GM13976 (cell line): ENCODE measurements at regions not wholly inside any gene's neighbourhood (a gene's known extent, or its start where the extent isn't known, plus 50 kb on each side); places are given as distances from the start of the nearest gene placed in this dataset.
"Not testable (repeated sequence)": the region's sequence is repeated elsewhere in the genome, so short reads cannot be mapped to it uniquely, and the experiment has no call there.

ENCODE experiments used
- DNase-seq: peaks from one replicate; pipeline ENCODE4 v3.0.0; 2012; ENCODE audit warnings: low spot score
- in situ Hi-C: fragments of 300-500 bp; cut with MboI; formaldehyde crosslinking; loops from one replicate; pipeline ENCODE4 v1.12.0; 2022; ENCODE audit warnings: low sequenced_read_pairs, mixed read lengths, inconsistent platforms; ENCODE audit not compliant: unreplicated experiment
- TF ChIP-seq, protein P1 (sequence below): IDR thresholded peaks from 2 replicates; pipeline ENCODE4 v1.5.1; 2012; ENCODE audit warnings: borderline replicate concordance, mild to moderate bottlenecking; ENCODE audit not compliant: insufficient read depth; ENCODE audit errors: extremely low read depth, missing control alignments, control extremely low read depth

DNA sequence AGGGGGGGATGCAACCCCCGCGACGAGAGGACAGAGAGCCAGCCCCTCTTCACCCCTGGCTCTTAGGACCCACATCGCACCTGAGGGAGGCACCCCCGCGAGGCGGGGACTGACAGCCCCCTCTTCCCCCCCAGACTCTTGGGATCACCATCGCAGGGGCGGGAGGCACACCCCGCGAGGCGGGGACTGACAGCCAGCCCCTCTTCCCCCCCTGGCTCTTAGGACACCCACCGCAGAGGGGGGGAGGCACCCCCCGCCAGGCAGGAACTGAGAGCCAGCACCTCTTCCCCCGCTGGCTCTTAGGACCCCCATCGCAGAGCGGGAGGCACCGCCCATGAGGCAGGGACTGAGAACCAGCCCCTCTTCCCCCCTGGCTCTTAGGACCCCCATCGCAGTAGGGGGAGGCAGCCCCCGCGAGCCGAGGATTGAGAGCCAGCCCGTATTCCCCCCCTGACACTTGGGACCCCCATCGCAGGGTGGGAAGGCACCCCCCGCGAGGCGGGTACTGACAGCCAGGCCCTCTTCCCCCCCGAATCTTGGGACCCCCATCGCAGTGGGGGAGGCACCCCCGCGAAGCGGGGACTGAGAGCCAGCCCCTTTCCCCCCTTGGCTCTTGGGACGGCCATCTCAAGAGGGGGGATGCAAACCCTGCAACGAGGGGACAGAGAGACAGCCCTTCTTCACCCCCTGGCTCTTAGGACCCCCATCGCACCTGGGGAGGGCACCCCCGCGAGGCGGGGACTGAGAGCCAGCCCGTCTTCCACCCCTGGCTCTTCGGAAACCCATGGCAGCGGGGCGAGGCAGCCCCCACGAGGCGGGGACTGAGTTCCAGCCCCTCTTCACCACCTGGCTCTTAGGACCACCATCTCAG, 2425.1 kb upstream of the PCDH20 start:
- no peak for DNase-seq
- in situ Hi-C loops: no loop called here
- TF ChIP-seq, protein P1, sequence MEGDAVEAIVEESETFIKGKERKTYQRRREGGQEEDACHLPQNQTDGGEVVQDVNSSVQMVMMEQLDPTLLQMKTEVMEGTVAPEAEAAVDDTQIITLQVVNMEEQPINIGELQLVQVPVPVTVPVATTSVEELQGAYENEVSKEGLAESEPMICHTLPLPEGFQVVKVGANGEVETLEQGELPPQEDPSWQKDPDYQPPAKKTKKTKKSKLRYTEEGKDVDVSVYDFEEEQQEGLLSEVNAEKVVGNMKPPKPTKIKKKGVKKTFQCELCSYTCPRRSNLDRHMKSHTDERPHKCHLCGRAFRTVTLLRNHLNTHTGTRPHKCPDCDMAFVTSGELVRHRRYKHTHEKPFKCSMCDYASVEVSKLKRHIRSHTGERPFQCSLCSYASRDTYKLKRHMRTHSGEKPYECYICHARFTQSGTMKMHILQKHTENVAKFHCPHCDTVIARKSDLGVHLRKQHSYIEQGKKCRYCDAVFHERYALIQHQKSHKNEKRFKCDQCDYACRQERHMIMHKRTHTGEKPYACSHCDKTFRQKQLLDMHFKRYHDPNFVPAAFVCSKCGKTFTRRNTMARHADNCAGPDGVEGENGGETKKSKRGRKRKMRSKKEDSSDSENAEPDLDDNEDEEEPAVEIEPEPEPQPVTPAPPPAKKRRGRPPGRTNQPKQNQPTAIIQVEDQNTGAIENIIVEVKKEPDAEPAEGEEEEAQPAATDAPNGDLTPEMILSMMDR: no peak

DNA sequence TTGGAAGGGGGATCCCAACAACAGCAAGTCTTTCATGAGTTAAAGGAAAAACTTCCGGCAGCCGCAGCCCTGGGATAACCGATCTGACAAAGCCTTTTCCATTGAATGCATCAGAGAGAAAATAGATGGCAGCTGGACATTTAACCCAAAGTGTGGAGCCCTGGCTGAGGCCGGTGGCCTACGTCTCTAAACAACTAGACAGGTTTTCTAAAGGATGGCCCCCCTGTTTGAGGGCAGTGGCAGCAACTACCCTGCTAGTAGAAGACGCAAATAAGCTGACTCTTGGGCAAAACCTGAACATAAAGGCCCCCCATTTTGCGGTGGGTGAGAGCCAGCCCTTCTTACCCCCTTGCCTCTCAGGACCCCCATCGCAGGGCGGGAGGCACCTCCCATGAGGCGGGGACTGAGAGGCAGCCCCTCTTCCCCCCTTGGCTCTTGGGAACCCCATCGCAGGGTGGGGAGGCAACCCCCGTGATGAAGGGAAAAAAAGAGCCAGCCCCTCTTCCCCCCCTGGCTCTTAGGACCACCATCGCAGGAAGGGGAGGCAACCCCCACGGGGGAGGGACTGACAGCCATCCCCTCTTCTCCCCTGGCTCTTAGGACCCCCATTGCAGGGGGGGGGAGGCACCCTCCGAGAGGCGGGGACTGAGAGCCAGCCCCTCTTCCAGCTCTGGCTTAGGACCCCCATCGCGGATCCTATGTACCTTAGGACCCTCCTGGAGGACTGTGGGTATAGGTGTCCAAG, 2422.9 kb upstream of the PCDH20 start:
- in situ Hi-C loops: no loop called here
- TF ChIP-seq, protein P1: no peak
- DNase-seq: no peak

DNA sequence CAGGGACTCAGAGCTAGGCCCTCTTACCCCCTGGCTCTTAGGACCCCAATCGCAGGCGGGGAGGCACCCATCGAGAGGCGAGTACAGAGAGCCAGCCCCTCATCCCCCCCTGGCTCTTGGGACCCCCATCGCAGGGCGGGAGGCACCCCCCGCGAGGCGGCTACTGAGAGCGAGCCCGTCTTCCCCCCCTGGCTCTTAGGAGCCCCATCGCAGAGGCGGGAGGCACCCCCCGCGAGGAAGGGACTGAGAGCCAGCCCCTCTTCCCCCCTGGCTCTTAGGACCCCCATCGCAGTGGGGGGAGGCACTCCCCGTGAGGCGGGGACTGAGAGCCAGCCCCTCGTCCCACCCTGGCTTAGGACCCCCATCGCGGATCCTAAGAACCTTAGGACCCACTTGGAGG, 2422.1 kb upstream of the PCDH20 start:
- in situ Hi-C loops, DNase-seq: not testable (repeated sequence)

DNA sequence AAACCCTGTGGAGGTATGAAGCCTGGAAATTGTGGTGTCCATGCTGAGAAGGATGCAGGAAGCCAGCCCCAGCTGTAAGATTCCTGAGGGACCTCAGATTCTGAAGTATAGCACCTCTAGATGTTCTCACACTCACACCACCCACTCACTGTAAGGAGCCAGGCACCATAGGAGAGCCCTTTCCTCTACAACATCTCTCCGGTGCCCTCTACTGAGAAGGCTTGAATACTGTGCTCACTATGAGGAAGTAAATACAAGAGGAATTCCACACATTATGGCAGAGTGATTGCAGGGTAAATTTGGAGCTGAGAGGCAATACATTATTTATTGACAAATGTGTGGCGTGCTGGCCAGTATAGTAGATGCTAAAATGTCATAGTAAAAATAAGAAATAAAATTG, 2414.0 kb upstream of the PCDH20 start:
- in situ Hi-C loops: not testable (repeated sequence)

DNA sequence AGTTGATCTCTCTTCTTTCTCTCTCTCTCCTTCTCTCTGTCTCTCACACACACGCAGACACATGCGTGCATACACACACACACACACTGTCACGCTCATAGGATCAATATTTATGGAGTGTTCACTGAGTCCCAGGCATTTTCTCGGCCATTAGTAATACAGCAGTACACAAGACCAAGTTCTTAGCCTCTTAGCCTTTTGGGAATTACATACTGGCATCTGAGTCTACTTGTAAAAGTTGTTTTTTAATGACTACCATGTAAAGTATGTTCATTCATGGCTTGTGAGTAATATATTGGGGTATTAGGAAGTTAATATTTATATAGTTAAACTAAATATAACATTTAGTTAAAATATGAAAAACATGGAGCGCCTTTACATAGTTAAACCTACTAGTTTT, 2406.1 kb upstream of the PCDH20 start:
- DNase-seq, in situ Hi-C loops: not testable (repeated sequence)

More for the DNA sequence above, 2414.0 kb upstream of the PCDH20 start:
- not testable (repeated sequence) for DNase-seq

DNA sequence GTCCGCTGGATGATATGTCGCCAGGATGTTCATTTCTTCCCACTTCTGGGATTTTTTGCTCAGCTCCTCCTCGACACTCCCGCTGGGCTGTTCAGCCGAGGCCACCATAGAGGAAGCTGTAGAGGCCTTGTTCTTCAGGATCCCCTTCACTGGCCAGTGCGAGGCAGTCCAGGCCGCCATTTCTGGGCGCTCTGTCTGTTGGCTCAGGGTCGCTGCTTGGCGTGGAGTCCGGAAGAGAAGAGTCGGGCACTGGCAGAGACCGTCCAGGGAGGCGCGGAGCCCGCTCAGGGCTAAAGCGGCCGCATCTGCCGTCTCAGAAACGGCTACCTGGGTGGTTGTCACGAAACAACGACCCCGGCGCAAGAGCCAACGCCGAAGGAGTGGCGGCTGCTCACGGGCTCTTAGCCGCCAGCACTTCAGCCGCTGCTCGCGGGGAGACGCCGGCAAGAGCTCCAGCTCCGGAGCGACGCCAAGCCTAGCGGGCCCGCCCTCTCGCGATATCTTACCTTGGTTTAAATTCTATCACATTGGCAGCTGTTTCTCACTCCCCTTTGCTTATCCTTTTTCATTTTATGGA, 2395.9 kb upstream of the PCDH20 start:
- in situ Hi-C loops, DNase-seq: not testable (repeated sequence)

DNA sequence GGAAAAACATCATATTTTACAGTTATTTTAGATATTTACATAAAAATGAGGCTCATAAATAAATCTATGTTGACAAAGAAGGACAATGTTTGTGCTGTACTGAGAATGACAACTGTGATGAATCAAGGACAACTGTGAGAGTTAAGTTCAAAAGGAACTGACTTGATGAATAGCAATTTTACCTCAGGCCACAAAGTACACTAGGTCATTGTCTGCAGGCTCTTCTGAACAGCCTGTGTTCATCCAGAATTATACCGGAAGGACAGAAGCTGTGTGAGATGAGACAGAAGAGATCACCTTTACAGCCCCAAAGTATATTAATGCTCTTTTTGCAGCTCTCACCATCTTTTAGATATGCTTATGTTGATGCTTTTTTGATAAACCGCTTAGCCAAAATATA, 2375.5 kb upstream of the PCDH20 start:
- in situ Hi-C loops, DNase-seq: not testable (repeated sequence)

DNA sequence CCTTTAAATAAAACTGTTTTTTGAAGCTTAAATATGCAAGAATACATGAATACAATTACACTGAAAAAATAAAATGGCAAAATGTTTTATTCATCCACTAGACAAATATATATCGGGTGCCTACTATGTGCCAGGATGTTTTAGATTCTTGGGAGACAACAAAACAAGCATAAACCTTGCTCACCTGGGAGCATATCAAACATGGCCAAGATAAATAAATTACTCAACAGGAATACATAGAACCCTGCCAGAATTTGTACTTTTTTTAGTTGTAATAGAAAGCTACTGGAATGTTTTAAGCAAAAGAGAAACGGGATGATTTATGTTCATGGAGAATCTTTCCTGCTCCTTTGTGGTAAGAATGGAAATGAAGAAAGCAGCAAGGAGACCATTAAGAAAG, 2358.5 kb upstream of the PCDH20 start:
- no peak for DNase-seq
- TF ChIP-seq, protein P1: no peak
- in situ Hi-C loops: no loop called here

DNA sequence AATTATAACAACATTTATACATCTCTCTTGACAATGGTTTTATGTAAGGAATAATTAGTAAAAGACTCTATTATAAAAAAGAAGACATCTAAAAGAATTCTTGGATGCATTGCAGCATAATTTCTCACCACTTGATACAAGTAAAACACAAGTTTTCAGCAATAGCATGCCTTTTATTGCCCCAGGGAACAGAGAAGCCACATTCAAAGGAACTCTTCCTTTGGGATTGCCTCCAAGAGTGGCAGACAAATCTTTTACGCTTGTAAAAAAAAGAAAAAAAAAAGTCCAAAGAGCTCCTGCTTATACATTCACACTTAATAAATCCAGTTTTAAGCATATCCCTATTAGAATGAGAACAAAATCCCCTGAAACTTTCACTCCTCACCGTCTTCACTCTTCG, 2357.8 kb upstream of the PCDH20 start:
- in situ Hi-C loops: no loop called here
- TF ChIP-seq, protein P1: no peak
- DNase-seq: no peak

DNA sequence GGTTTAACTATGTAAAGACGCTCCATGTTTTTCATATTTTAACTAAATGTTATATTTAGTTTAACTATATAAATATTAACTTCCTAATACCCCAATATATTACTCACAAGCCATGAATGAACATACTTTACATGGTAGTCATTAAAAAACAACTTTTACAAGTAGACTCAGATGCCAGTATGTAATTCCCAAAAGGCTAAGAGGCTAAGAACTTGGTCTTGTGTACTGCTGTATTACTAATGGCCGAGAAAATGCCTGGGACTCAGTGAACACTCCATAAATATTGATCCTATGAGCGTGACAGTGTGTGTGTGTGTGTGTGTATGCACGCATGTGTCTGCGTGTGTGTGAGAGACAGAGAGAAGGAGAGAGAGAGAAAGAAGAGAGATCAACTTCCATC, 2342.0 kb upstream of the PCDH20 start:
- DNase-seq, in situ Hi-C loops: not testable (repeated sequence)

DNA sequence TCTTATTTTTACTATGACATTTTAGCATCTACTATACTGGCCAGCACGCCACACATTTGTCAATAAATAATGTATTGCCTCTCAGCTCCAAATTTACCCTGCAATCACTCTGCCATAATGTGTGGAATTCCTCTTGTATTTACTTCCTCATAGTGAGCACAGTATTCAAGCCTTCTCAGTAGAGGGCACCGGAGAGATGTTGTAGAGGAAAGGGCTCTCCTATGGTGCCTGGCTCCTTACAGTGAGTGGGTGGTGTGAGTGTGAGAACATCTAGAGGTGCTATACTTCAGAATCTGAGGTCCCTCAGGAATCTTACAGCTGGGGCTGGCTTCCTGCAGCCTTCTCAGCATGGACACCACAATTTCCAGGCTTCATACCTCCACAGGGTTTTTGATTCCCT, 2334.2 kb upstream of the PCDH20 start:
- in situ Hi-C loops, DNase-seq: not testable (repeated sequence)

DNA sequence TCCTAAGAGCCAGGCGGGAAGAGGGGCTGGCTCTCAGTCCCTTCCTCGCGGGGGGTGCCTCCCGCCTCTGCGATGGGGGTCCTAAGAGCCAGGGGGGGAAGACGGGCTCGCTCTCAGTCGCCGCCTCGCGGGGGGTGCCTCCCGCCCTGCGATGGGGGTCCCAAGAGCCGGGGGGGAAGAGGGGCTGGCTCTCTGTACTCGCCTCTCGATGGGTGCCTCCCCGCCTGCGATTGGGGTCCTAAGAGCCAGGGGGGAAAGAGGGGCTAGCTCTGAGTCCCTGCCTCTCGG, 2326.1 kb upstream of the PCDH20 start:
- DNase-seq, in situ Hi-C loops: not testable (repeated sequence)
